ENCODE measurements at regions not wholly inside any gene's neighbourhood (a gene's known extent, or its start where the extent isn't known, plus 50 kb on each side); places are given as distances from the start of the nearest gene placed in this dataset.

DNA sequence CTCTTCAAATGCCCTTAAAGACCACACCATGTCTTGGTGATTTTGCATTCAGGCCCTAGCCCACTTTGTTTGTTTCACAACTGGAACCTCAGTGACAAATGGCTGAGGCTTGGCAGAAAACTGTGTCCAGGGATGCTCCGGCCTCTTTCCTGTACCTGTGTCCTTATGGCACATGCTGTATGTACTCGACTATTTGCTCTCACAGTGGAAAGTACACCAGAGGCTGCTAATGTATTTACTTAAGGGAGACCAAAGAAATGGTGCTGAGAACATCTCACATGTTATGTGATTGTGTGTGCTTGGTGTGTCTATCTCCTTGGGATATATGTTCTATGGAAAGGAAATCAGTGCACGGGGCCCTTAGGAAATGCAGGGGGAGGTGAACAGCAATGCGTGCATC is 263.3 kb downstream of the GADD45G start:
- TF ChIP-seq, protein P1, sequence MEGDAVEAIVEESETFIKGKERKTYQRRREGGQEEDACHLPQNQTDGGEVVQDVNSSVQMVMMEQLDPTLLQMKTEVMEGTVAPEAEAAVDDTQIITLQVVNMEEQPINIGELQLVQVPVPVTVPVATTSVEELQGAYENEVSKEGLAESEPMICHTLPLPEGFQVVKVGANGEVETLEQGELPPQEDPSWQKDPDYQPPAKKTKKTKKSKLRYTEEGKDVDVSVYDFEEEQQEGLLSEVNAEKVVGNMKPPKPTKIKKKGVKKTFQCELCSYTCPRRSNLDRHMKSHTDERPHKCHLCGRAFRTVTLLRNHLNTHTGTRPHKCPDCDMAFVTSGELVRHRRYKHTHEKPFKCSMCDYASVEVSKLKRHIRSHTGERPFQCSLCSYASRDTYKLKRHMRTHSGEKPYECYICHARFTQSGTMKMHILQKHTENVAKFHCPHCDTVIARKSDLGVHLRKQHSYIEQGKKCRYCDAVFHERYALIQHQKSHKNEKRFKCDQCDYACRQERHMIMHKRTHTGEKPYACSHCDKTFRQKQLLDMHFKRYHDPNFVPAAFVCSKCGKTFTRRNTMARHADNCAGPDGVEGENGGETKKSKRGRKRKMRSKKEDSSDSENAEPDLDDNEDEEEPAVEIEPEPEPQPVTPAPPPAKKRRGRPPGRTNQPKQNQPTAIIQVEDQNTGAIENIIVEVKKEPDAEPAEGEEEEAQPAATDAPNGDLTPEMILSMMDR (conservative IDR thresholded peaks at IDR 0.05 in 1 of 2, IDR thresholded peaks at IDR 0.05 in 1 of 2; ENCODE audit: extremely low read depth in 1 of 2, insufficient read depth in 1 of 2, low read depth in 1 of 2, low read length in 2 of 2) = no peak
- no peak for TF ChIP-seq EZH2 (IDR thresholded peaks at IDR 0.05; ENCODE audit: borderline replicate concordance, low read length)

All from mammary epithelial cell (primary cell).